ENCODE measurements at regions not wholly inside any gene's neighbourhood (a gene's known extent, or its start where the extent isn't known, plus 50 kb on each side); places are given as distances from the start of the nearest gene placed in this dataset.

- Histone ChIP-seq H3K79me1 (ENCODE audit: insufficient read depth, low read depth, low read length, poor library complexity, severe bottlenecking) (no peaks in the 10 kb centered on the region), H3K56ac (ENCODE audit: insufficient read length, low read depth, low read length) (no peak overlapping the region), H2BK12ac (ENCODE audit: insufficient read length, low read depth, low read length) (no peak overlapping the region), H4K91ac (ENCODE audit: insufficient read length, low read depth, low read length) (no peak overlapping the region), H3K9me3 (ENCODE audit: control insufficient read depth, low read depth, low read length) (no peaks in the 10 kb centered on the region), H3K9ac (ENCODE audit: extremely low read depth, insufficient read length, low read length) (no peak overlapping the region), H3K27ac (ENCODE audit: insufficient read length, low read depth, low read length) (no peak overlapping the region), H2BK5ac (ENCODE audit: insufficient read length, low read length) (no peak overlapping the region), H3K4me1 (ENCODE audit: insufficient read depth, low read length) (no peaks in the 10 kb centered on the region), H3K4me2 (ENCODE audit: insufficient read depth, insufficient read length, low read length) (no peak overlapping the region), H3K4ac (ENCODE audit: low read depth, low read length) (no peak overlapping the region), H3K23me2 (ENCODE audit: insufficient read length, low read depth, low read length, poor library complexity, severe bottlenecking) (no peaks in the 10 kb centered on the region), H3K18ac (ENCODE audit: insufficient read length, low read depth, low read length) (no peak overlapping the region), H3K14ac (ENCODE audit: insufficient read depth, low read length) (no peak overlapping the region), H3T11ph (ENCODE audit: low read length) (no peak overlapping the region), H3K79me2 (ENCODE audit: insufficient read depth, low read length) (no peaks in the 10 kb centered on the region), H2BK120ac (ENCODE audit: low read depth, low read length, poor library complexity, severe bottlenecking) (no peak overlapping the region), H4K5ac (ENCODE audit: insufficient read length, low read depth, low read length) (no peak overlapping the region), H2BK20ac (ENCODE audit: low read depth, low read length, poor library complexity, severe bottlenecking) (no peak overlapping the region), H3K27me3 (ENCODE audit: insufficient read depth, low read length) (no peaks in the 10 kb centered on the region), H2AFZ (ENCODE audit: low read length) (no peak overlapping the region), H2BK15ac (ENCODE audit: low read depth, low read length) (no peak overlapping the region), H4K20me1 (ENCODE audit: control insufficient read depth, insufficient read depth, insufficient read length) (no peaks in the 10 kb centered on the region), H3K23ac (ENCODE audit: insufficient read length, low read depth, low read length) (no peak overlapping the region), H2AK5ac (ENCODE audit: insufficient read length, low read length) (no peak overlapping the region), H4K8ac (replicated peaks; ENCODE audit: insufficient read length, low read depth, low read length) (no peak overlapping the region)
- H3K36me3 Mint-ChIP-seq (ENCODE audit: insufficient read depth in 1 of 3, low read depth in 3 of 3): peaks cover 0 to 7% (median 0%) of the 10 kb centered on the region in 3 experiments; a peak in 2 of 7 replicates
- no peak overlapping the region for H3K27ac Mint-ChIP-seq
- no peak for TF ChIP-seq CTCF (conservative IDR thresholded peaks at IDR 0.05)
- no peak for DNase-seq
- peaks cover 8 to 11% of the 10 kb centered on the region in 2 experiments for H3K4me1 Mint-ChIP-seq
- no peaks in the 10 kb centered on the region for H3K27me3 Mint-ChIP-seq (ENCODE audit: low read depth)
- H3K9me3 Mint-ChIP-seq: peaks cover 0 to 3% of the 10 kb centered on the region in 2 experiments; a peak in 2 of 5 replicates
- H3K4me3 Mint-ChIP-seq: no peak overlapping the region
Measured at GRCh38 chr1:163922743-163923201, 601.0 kb downstream of the NUF2 start.
